Panc1 (cell line): ENCODE measurements at regions not wholly inside any gene's neighbourhood (a gene's known extent, or its start where the extent isn't known, plus 50 kb on each side); places are given as distances from the start of the nearest gene placed in this dataset.

Experiments used
- ATAC-seq: fragments of 200-7000 bp; cut with Tn5 transposase; 2 replicates; pipeline ENCODE4 v1.9.1; 2020; ENCODE audit warnings: mild to moderate bottlenecking, moderate library complexity
- BruUV-seq: library from RNA; stranded (reverse); fragments of 400-500 nt; replicated peaks from 2 replicates; lab custom pipeline; 2021; lab: Mats Ljungman, UMichigan
- CTCF ChIA-PET: fragments of 300-600 bp; sonication (Branson Sonifier 250); formaldehyde crosslinking; loops from one replicate; lab custom pipeline; 2022; ENCODE audit warnings: antibody characterized with exemption; lab: Charles Lee
- POLR2A ChIA-PET: fragments of 300-600 bp; sonication (Branson Sonifier 250); formaldehyde crosslinking; loops from one replicate; lab custom pipeline; 2022; ENCODE audit warnings: antibody characterized with exemption; lab: Charles Lee
- DNase-seq: peaks from one replicate; pipeline ENCODE4 v3.0.0-alpha.2; 2010; ENCODE audit warnings: low read depth, low spot score
- H3K27ac ChIP-seq: 2 replicates; pipeline ENCODE4 v1.5.1; 2011; ENCODE audit warnings: mild to moderate bottlenecking, low read length, inconsistent platforms
- H3K27me3 ChIP-seq: fragments of 200-500 bp; sonication (Bioruptor generic); 2 replicates; pipeline ENCODE4 v1.6.0; 2014; ENCODE audit warnings: low read length, inconsistent platforms; ENCODE audit not compliant: control insufficient read depth, insufficient read depth
- H3K36me3 ChIP-seq: fragments of 200-500 bp; sonication (Bioruptor generic); 2 replicates; pipeline ENCODE4 v1.5.1; 2014; ENCODE audit warnings: inconsistent platforms, mild to moderate bottlenecking, low read length, moderate library complexity; ENCODE audit not compliant: control insufficient read depth, insufficient read depth
- H3K4me1 ChIP-seq: 2 replicates; pipeline ENCODE4 v1.5.1; 2011; ENCODE audit warnings: inconsistent platforms, mild to moderate bottlenecking, low read length, moderate library complexity; ENCODE audit not compliant: control insufficient read depth, insufficient read depth
- H3K4me3 ChIP-seq, 2 experiments: 2 replicates each; pipeline ENCODE4 v1.5.1; 2011 to 2012; ENCODE audit warnings: low read depth in 2 of 2, low read length in 2 of 2, mild to moderate bottlenecking in 2 of 2, inconsistent platforms in 1 of 2, moderate library complexity in 1 of 2
- H3K9me3 ChIP-seq: fragments of 200-500 bp; sonication (Bioruptor generic); 2 replicates; pipeline ENCODE4 v1.5.1; 2014; ENCODE audit warnings: low read depth, mild to moderate bottlenecking, inconsistent platforms, low read length, moderate library complexity; ENCODE audit not compliant: control insufficient read depth, insufficient read depth
- CTCF ChIP-seq: fragments of 450-650 bp; IDR thresholded peaks from 2 replicates; pipeline ENCODE4 v1.5.1; 2017; ENCODE audit warnings: mild to moderate bottlenecking
- POLR2AphosphoS5 ChIP-seq: IDR thresholded peaks from 2 replicates; pipeline ENCODE4 v1.6.1; 2012; ENCODE audit warnings: mild to moderate bottlenecking, low read depth, low read length, moderate library complexity
- REST ChIP-seq, 2 experiments: IDR thresholded peaks; 2 replicates each; pipeline ENCODE4 v1.6.1; 2011 to 2012; ENCODE audit warnings: low read depth in 2 of 2, control low read depth in 1 of 2, low read length in 1 of 2, mild to moderate bottlenecking in 1 of 2, moderate library complexity in 1 of 2; ENCODE audit not compliant: insufficient read depth in 1 of 2
- SIN3A ChIP-seq: IDR thresholded peaks from 2 replicates; pipeline ENCODE4 v1.6.1; 2012; ENCODE audit warnings: low read depth, mild to moderate bottlenecking, low read length, moderate library complexity, borderline replicate concordance; ENCODE audit not compliant: insufficient read depth
- TCF7L2 ChIP-seq: IDR thresholded peaks from 2 replicates; pipeline ENCODE4 v1.6.1; 2011; ENCODE audit warnings: mild to moderate bottlenecking, low read depth, low read length, inconsistent platforms
- in situ Hi-C: cut with HindIII; loops from 2 replicates; pipeline ENCODE4 v1.10.0; 2016; ENCODE audit warnings: low sequenced_read_pairs, low pct_unique_long_range_greater_than_20kb
- intact Hi-C: fragments of 100-400 bp; cut with micrococcal nuclease; formaldehyde crosslinking; loops from one replicate; pipeline ENCODE4 v1.10.0; 2022; ENCODE audit not compliant: unreplicated experiment

GRCh38 chr16:66130296-66130905 is 236.1 kb upstream of the CDH5 start:
- TF ChIP-seq TCF7L2 (no peak), REST (IDR thresholded peaks at IDR 0.05; ENCODE audit: insufficient read depth in 1 of 2, low read depth in 2 of 2, low read length in 1 of 2) (no peak), POLR2AphosphoS5 (no peak), SIN3A (no peak), CTCF (no peak)
- no peaks in the 10 kb centered on the region for H3K4me1 ChIP-seq
- no peaks in the 10 kb centered on the region for H3K9me3 ChIP-seq
- H3K4me3 ChIP-seq, result no peak overlapping the region
- intact Hi-C loops, result no loop called here
- ChIA-PET POLR2A (no interaction called here), CTCF (no interaction called here)
- BruUV-seq, result no TSS peak
- peaks cover 2% of the 10 kb centered on the region; the same call in 1 of the 2 replicates for H3K27me3 ChIP-seq
- H3K27ac ChIP-seq, result no peak overlapping the region
- ATAC-seq (no peak; the same call in 1 of the 2 replicates), DNase-seq (no peak)
- no peaks in the 10 kb centered on the region for H3K36me3 ChIP-seq
- in situ Hi-C loops, result no loop called here

GRCh38 chr16:66129196-66129595 is 237.3 kb upstream of the CDH5 start:
- intact Hi-C loops, result no loop called here
- ChIA-PET POLR2A (interaction anchor here (0.6 kb wide), 1 partner anchor 25 kb away, joined by 4 read pairs; no protein-coding TSS in a partner anchor), CTCF (no interaction called here)
- Histone ChIP-seq H3K4me3 (no peak overlapping the region), H3K36me3 (no peaks in the 10 kb centered on the region), H3K9me3 (no peaks in the 10 kb centered on the region), H3K27ac (no peak overlapping the region), H3K4me1 (no peaks in the 10 kb centered on the region), H3K27me3 (peaks cover 2% of the 10 kb centered on the region; the same call in 1 of the 2 replicates)
- in situ Hi-C loops, result no loop called here
- BruUV-seq, result no TSS peak
- DNase-seq (no peak), ATAC-seq (no peak)
- TF ChIP-seq TCF7L2, result no peak
- no peak for TF ChIP-seq POLR2AphosphoS5
- TF ChIP-seq REST (IDR thresholded peaks at IDR 0.05; ENCODE audit: insufficient read depth in 1 of 2, low read depth in 2 of 2, low read length in 1 of 2), result no peak
- no peak for TF ChIP-seq CTCF
- no peak for TF ChIP-seq SIN3A
